ENCODE measurements at regions not wholly inside any gene's neighbourhood (a gene's known extent, or its start where the extent isn't known, plus 50 kb on each side); places are given as distances from the start of the nearest gene placed in this dataset.

DNA sequence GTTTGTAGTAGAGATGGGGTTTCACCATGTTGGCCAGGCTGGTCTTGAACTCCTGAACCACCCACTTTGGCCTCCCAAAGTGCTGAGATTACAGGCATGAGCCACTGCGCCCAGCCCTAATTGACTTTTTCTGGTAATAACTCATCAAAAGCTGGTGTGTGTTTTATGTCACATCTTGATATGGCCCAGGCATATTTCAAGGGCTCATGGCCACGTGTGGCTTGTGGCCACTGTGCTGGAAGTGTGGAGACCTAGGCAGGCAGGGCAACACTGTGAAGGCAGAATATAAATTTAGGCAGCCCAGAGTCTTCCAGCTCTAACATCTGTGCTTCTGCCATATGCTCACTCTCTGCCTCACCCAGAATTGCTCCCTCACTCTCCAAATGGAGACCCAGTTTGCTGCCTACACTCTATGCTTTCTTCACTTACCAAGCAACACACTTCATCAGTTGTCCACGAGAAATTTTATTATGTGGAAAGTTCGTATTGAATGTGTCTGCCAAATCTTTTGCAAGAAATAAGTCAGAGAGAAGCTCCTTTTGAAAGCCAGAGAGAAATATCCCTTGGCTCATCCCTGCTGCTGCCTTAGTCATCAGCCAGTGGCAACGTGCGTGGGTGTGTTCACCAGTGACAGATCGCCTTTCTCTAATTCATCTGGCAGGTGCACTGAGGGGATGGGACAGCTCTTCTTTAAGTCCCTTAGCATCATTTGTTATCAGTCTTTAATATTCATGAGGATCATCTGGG, 129.4 kb upstream of the CXCR4 start:
- peak overlapping the region in 10 of 11 experiments; percentile 19 to 93 (median 78); a peak in 19 of 22 replicates for H3K4me2 ChIP-seq
- peak overlapping the region in 8 of 11 experiments; percentile 16 to 90 (median 80); a peak in 12 of 22 replicates for H3K27ac ChIP-seq
- no peak for TF ChIP-seq Cebpa-rat (IDR thresholded peaks at IDR 0.05)
- peaks cover 0 to 14% (median 0%) of the 10 kb centered on the region in 11 experiments; a peak in 2 of 22 replicates for H3K9me3 ChIP-seq (replicated peaks in 1 of 11)
- peaks cover 85 to 100% (median 100%) of the 10 kb centered on the region in 10 experiments for H3K4me1 ChIP-seq
- no peak overlapping the region for H3K4me3 ChIP-seq
- H3K27me3 ChIP-seq, result no peaks in the 10 kb centered on the region
- H3K36me3 ChIP-seq, result no peaks in the 10 kb centered on the region
- H3K9ac ChIP-seq, result no peak overlapping the region
- H4K20me1 ChIP-seq, result no peaks in the 10 kb centered on the region

DNA sequence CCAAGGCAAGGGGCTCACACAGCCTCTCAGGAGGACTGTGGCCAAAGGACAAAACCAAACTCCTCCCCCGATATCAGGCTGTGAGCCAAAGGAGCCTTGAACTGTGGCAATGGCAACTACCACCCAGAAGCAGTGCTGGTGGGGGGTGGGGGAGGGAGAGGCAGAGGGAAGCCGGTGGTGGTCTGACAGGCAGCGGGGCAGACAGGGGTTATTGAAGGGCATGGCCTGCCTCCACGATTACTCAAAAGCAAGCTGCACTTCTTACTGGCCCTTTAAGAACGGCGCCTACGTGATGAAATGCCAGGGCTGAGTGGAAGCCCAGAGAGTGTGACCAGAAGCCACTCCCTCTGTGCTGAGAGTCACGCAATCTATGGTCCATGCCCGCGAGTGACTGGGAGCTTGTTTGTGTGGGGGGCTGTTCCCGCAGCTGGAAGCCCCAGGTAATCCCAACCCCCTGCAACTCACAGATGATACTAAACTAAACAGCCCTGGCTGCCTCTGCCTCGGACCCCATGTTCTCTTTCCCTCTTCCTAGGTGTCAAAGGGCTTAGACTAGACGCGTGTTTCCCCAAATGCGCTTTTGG, 128.2 kb upstream of the CXCR4 start:
- Histone ChIP-seq H4K20me1 (no peaks in the 10 kb centered on the region), H3K9ac (peak overlapping the region; percentile 43 to 75 (median 65); a peak in 20 of 22 replicates), H3K4me3 (peak overlapping the region in 6 of 10 experiments; percentile 9 to 38 (median 31); a peak in 6 of 20 replicates), H3K4me2 (peak overlapping the region; percentile 68 to 93 (median 78)), H3K36me3 (no peaks in the 10 kb centered on the region), H3K27ac (peak overlapping the region; percentile 59 to 90 (median 81)), H3K4me1 (peaks cover 83 to 100% (median 99%) of the 10 kb centered on the region in 10 experiments), H3K27me3 (no peaks in the 10 kb centered on the region), H3K9me3 (replicated peaks in 1 of 11) (peaks cover 0 to 14% (median 0%) of the 10 kb centered on the region in 11 experiments; a peak in 2 of 22 replicates)
- TF ChIP-seq Cebpa-rat (IDR thresholded peaks at IDR 0.05), result peak in 4 of 11 experiments; percentile 16 to 52 (median 40); a peak in 4 of 22 replicates

- peaks cover 0 to 10% (median 0%) of the 10 kb centered on the region in 11 experiments; a peak in 2 of 22 replicates for H3K9me3 ChIP-seq (replicated peaks in 1 of 11)
- peak overlapping the region; percentile 59 to 90 (median 81) for H3K27ac ChIP-seq
- H4K20me1 ChIP-seq, result no peaks in the 10 kb centered on the region
- peaks cover 81 to 100% (median 99%) of the 10 kb centered on the region in 10 experiments for H3K4me1 ChIP-seq
- H3K9ac ChIP-seq, result peak overlapping the region; percentile 43 to 75 (median 65); a peak in 18 of 22 replicates
- H3K27me3 ChIP-seq, result no peaks in the 10 kb centered on the region
- H3K36me3 ChIP-seq, result no peaks in the 10 kb centered on the region
- TF ChIP-seq Cebpa-rat (IDR thresholded peaks at IDR 0.05), result no peak
- H3K4me3 ChIP-seq, result no peak overlapping the region
- peak overlapping the region; percentile 68 to 93 (median 78) for H3K4me2 ChIP-seq
Observed at GRCh38 chr2:136245211-136245610, 127.3 kb upstream of the CXCR4 start.

- Histone ChIP-seq H3K4me3 (no peak overlapping the region), H3K4me2 (peak overlapping the region; percentile 68 to 93 (median 78)), H4K20me1 (no peaks in the 10 kb centered on the region), H3K36me3 (no peaks in the 10 kb centered on the region), H3K27me3 (no peaks in the 10 kb centered on the region), H3K9me3 (replicated peaks in 1 of 11) (peaks cover 0 to 4% (median 0%) of the 10 kb centered on the region in 11 experiments; a peak in 2 of 22 replicates), H3K9ac (peak overlapping the region in 10 of 11 experiments; percentile 38 to 75 (median 64); a peak in 14 of 22 replicates), H3K27ac (peak overlapping the region; percentile 10 to 94 (median 83); a peak in 19 of 22 replicates), H3K4me1 (peaks cover 82 to 100% (median 99%) of the 10 kb centered on the region in 10 experiments)
- no peak for TF ChIP-seq Cebpa-rat (IDR thresholded peaks at IDR 0.05)
Observed at GRCh38 chr2:136244536-136244885, 126.6 kb upstream of the CXCR4 start.

GRCh38 chr2:136243638-136244535, 125.9 kb upstream of the CXCR4 start:
- no peaks in the 10 kb centered on the region for H3K36me3 ChIP-seq
- TF ChIP-seq Cebpa-rat (IDR thresholded peaks at IDR 0.05), result no peak
- H4K20me1 ChIP-seq, result no peaks in the 10 kb centered on the region
- H3K27me3 ChIP-seq, result no peaks in the 10 kb centered on the region
- H3K9me3 ChIP-seq (replicated peaks in 1 of 11), result no peaks in the 10 kb centered on the region
- H3K27ac ChIP-seq, result peak overlapping the region; percentile 10 to 94 (median 83); a peak in 19 of 22 replicates
- peak overlapping the region; percentile 68 to 93 (median 78) for H3K4me2 ChIP-seq
- peaks cover 82 to 100% (median 99%) of the 10 kb centered on the region in 10 experiments for H3K4me1 ChIP-seq
- H3K4me3 ChIP-seq, result no peak overlapping the region
- peak overlapping the region; percentile 24 to 75 (median 63); a peak in 19 of 22 replicates for H3K9ac ChIP-seq

- no peak for TF ChIP-seq Cebpa-rat (IDR thresholded peaks at IDR 0.05)
- no peaks in the 10 kb centered on the region for H3K27me3 ChIP-seq
- H4K20me1 ChIP-seq, result no peaks in the 10 kb centered on the region
- peak overlapping the region; percentile 15 to 94 (median 85); a peak in 20 of 22 replicates for H3K27ac ChIP-seq
- H3K9ac ChIP-seq, result peak overlapping the region in 8 of 11 experiments; percentile 3 to 64 (median 28); a peak in 9 of 22 replicates
- no peaks in the 10 kb centered on the region for H3K9me3 ChIP-seq (replicated peaks in 1 of 11)
- H3K36me3 ChIP-seq, result no peaks in the 10 kb centered on the region
- peak overlapping the region; percentile 68 to 93 (median 78) for H3K4me2 ChIP-seq
- H3K4me1 ChIP-seq, result peaks cover 91 to 100% (median 98%) of the 10 kb centered on the region in 10 experiments
- no peak overlapping the region for H3K4me3 ChIP-seq
Observed at GRCh38 chr2:136242687-136243277, 124.8 kb upstream of the CXCR4 start.

DNA sequence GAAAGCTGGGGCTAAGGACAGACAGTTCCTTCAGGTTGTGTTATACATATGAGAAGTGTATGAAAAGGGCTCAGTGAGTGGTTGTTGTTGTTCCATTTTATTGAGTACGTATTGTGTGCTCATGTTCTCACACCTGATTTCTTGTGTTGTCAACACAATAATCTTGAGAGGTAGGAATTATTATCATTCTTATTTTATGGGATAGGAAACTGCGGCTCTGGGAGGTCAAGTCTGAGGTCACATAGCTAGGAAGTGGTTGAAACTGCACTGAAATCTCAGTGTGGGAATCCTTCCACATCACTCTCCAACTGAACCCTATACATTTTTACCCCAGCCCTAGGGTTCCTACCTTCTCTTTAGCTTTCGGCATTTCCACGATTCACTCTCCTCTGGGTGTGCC, 124.2 kb upstream of the CXCR4 start:
- TF ChIP-seq Cebpa-rat (IDR thresholded peaks at IDR 0.05), result no peak
- Histone ChIP-seq H3K27me3 (no peaks in the 10 kb centered on the region), H3K9ac (peak overlapping the region in 8 of 11 experiments; percentile 3 to 64 (median 28); a peak in 7 of 22 replicates), H3K27ac (peak overlapping the region; percentile 15 to 94 (median 85); a peak in 20 of 22 replicates), H3K4me3 (no peak overlapping the region), H3K4me1 (peaks cover 91 to 100% (median 98%) of the 10 kb centered on the region in 10 experiments), H3K4me2 (peak overlapping the region; percentile 68 to 93 (median 78)), H4K20me1 (no peaks in the 10 kb centered on the region), H3K9me3 (replicated peaks in 1 of 11) (no peaks in the 10 kb centered on the region), H3K36me3 (no peaks in the 10 kb centered on the region)

All from BLaER1 treated with 17β-estradiol and CSF1 and Interleukin-3, amounts not matched to agents 10 nM and 100 nM (cell line).